K562 (cell line): ENCODE measurements at regions not wholly inside any gene's neighbourhood (a gene's known extent, or its start where the extent isn't known, plus 50 kb on each side); places are given as distances from the start of the nearest gene placed in this dataset.

ENCODE experiments used
- ATAC-seq: fragments of 200-7000 bp; cut with Tn5 transposase; 3 replicates; pipeline ENCODE4 v1.9.1; 2020; ENCODE audit warnings: moderate library complexity
- BruUV-seq: library from RNA; stranded (reverse); fragments of 400-500 nt; replicated peaks from 2 replicates; lab custom pipeline; 2021; lab: Mats Ljungman, UMichigan
- CTCF ChIA-PET: fragments of 300-600 bp; formaldehyde crosslinking; extraction: SDS; loops from one replicate; lab custom pipeline; 2021; ENCODE audit warnings: low intra/inter-chr PET ratio; lab: Yijun Ruan, JAX
- POLR2A ChIA-PET: fragments of 300-600, 350-650 bp; sonication (Branson Sonifier 250); formaldehyde crosslinking; extraction: SDS; loops from one replicate; lab custom pipeline; 2021; ENCODE audit warnings: antibody characterized with exemption, inconsistent platforms; lab: Yijun Ruan, JAX
- DNase-seq, 4 experiments: peaks; one replicate each; pipeline versions ENCODE4 v3.0.0 to v3.0.0-alpha.2; 2011 to 2018; ENCODE audit warnings: low spot score in 3 of 4, mixed read lengths in 3 of 4; ENCODE audit errors: extremely low read depth in 1 of 4
- FAIRE-seq: peaks from 2 replicates; lab custom pipeline; 2011; peaks lifted over from hg19 to GRCh38; lab: Jason Lieb, UNC
- H2AFZ ChIP-seq: 2 replicates; pipeline ENCODE4 v1.6.0; 2011; ENCODE audit warnings: low read depth, low read length, control low read depth, inconsistent platforms
- H3K27ac ChIP-seq: fragments of 200-600 bp; 3 replicates; pipeline ENCODE4 v1.8.0; 2011; ENCODE audit warnings: low read depth, mild to moderate bottlenecking, control low read depth, inconsistent platforms, low read length, moderate library complexity, mixed read lengths; ENCODE audit errors: extremely low read depth
- H3K27me3 ChIP-seq, 2 experiments: fragments of 300-600 bp in 1 of 2; 2 replicates in 1 of 2; 3 replicates in 1 of 2; pipeline versions ENCODE4 v1.6.0 to v1.8.0; 2011; ENCODE audit warnings: inconsistent platforms in 2 of 2, low read length in 2 of 2, mild to moderate bottlenecking in 1 of 2, mixed read lengths in 1 of 2, moderate library complexity in 1 of 2; ENCODE audit not compliant: control insufficient read depth in 2 of 2, insufficient read depth in 2 of 2
- H3K36me3 ChIP-seq: fragments of 300-600 bp; 3 replicates; pipeline ENCODE4 v1.8.0; 2011; ENCODE audit warnings: mild to moderate bottlenecking, low read length, inconsistent platforms; ENCODE audit not compliant: control insufficient read depth, insufficient read depth
- H3K4me1 ChIP-seq, 2 experiments: fragments of 200-600 bp in 1 of 2; replicated peaks in 1 of 2; 2 replicates in 1 of 2; 3 replicates in 1 of 2; pipeline versions ENCODE4 v1.5.1 to v1.8.0; 2011; ENCODE audit warnings: inconsistent platforms in 2 of 2, low read length in 2 of 2, mild to moderate bottlenecking in 1 of 2, mixed read lengths in 1 of 2, moderate library complexity in 1 of 2; ENCODE audit not compliant: control insufficient read depth in 2 of 2, insufficient read depth in 2 of 2
- H3K4me2 ChIP-seq: 2 replicates; pipeline ENCODE4 v1.6.1; 2011; ENCODE audit warnings: low read length, control low read depth, inconsistent platforms, mixed read lengths; ENCODE audit not compliant: insufficient read depth
- H3K4me3 ChIP-seq: fragments of 200-600 bp; sonication (generic), shearing (Covaris generic); 2 replicates; pipeline ENCODE4 v1.5.1; 2016; ENCODE audit warnings: control low read depth, inconsistent platforms
- H3K79me2 ChIP-seq: fragments of 200-600 bp; 3 replicates; pipeline ENCODE4 v1.8.0; 2011; ENCODE audit warnings: low read length, inconsistent platforms; ENCODE audit not compliant: control insufficient read depth, insufficient read depth
- H3K9ac ChIP-seq, 2 experiments: 2 replicates each; pipeline versions ENCODE4 v1.6.0 to v1.6.1; 2011; ENCODE audit warnings: low read depth in 2 of 2, low read length in 2 of 2, control low read depth in 1 of 2, inconsistent platforms in 1 of 2, mild to moderate bottlenecking in 1 of 2, mixed read lengths in 1 of 2; ENCODE audit not compliant: insufficient read depth in 1 of 2
- H3K9me1 ChIP-seq: one replicate; pipeline ENCODE4 v1.6.0; 2011; ENCODE audit warnings: inconsistent platforms, mild to moderate bottlenecking, low read length, moderate library complexity; ENCODE audit not compliant: control insufficient read depth, insufficient read depth
- H3K9me3 ChIP-seq: replicated peaks from 2 replicates; pipeline ENCODE4 v1.5.1; 2011; ENCODE audit warnings: low read depth, low read length, inconsistent platforms; ENCODE audit not compliant: control insufficient read depth, insufficient read depth
- H4K20me1 ChIP-seq: replicated peaks from 2 replicates; pipeline ENCODE4 v1.6.1; 2011; ENCODE audit warnings: low read length, inconsistent platforms, mixed read lengths; ENCODE audit not compliant: control insufficient read depth, insufficient read depth
- CBX3 ChIP-seq, 2 experiments: IDR thresholded peaks; 1 replicate in 1 of 2; 2 replicates in 1 of 2; pipeline ENCODE4 v1.6.1; 2012; ENCODE audit warnings: inconsistent platforms in 2 of 2, low read length in 2 of 2, borderline replicate concordance in 1 of 2, control low read depth in 1 of 2
- HLTF ChIP-seq: fragments of 450-650 bp; IDR thresholded peaks from 2 replicates; pipeline ENCODE4 v1.6.1; 2016
- MEF2D ChIP-seq: conservative IDR thresholded peaks from 2 replicates; pipeline ENCODE4 v1.6.1; 2016; ENCODE audit warnings: low read depth, missing genetic modification characterization, missing compliant biosample characterization
- NFE2 ChIP-seq: IDR thresholded peaks from 2 replicates; pipeline ENCODE4 v1.6.1; 2014; ENCODE audit warnings: antibody characterized with exemption, low read depth
- SRSF1 ChIP-seq: fragments of 200-400 bp; formaldehyde crosslinking; IDR thresholded peaks from 2 replicates; pipeline ENCODE4 v1.6.1; 2017; ENCODE audit warnings: mild to moderate bottlenecking, low read depth, low read length, moderate library complexity
- TAF9B ChIP-seq: fragments of 450-650 bp; IDR thresholded peaks from 2 replicates; pipeline ENCODE4 v1.6.1; 2018; ENCODE audit warnings: mild to moderate bottlenecking; ENCODE audit not compliant: partially characterized antibody
- U2AF1 ChIP-seq: fragments of 200-400 bp; formaldehyde crosslinking; optimal IDR thresholded peaks from 2 replicates; pipeline ENCODE3; 2017; ENCODE audit warnings: mild to moderate bottlenecking, low read depth, low read length, moderate library complexity
- ZFP30 ChIP-seq: fragments of 250-450 bp; sonication (Bioruptor Pico); IDR thresholded peaks from 2 replicates; pipeline ENCODE4 v1.8.0; 2022; ENCODE audit warnings: moderate library complexity, mild to moderate bottlenecking, inconsistent platforms, borderline replicate concordance
- ZNF41 ChIP-seq: fragments of 250-450 bp; sonication (Bioruptor Pico); conservative IDR thresholded peaks from 2 replicates; pipeline ENCODE4 v1.4.0; 2020; ENCODE audit warnings: mild to moderate bottlenecking
- ZNF431 ChIP-seq: sonication (generic); formaldehyde crosslinking; IDR thresholded peaks from 2 replicates; pipeline ENCODE4 v1.8.0; 2022; ENCODE audit warnings: mild to moderate bottlenecking, missing genetic modification reagents
- WGBS: fragments of 100-300 bp; shearing (Covaris generic); methylation state at CpG from one replicate; pipeline ENCODE4 v1.1.6; 2016; ENCODE audit warnings: low coverage, mixed read lengths; ENCODE audit not compliant: insufficient coverage; ENCODE audit errors: missing lambda C conversion rate; 5-methylcytosine and 5-hydroxymethylcytosine counted together
- in situ Hi-C: fragments of 300-500 bp; cut with MboI; formaldehyde crosslinking; loops from 4 replicates; pipeline ENCODE4 v1.15.0; 2018; ENCODE audit warnings: inconsistent platforms, mixed read lengths
- intact Hi-C: fragments of 100-400 bp; cut with micrococcal nuclease; formaldehyde crosslinking; loops from 2 replicates; pipeline ENCODE4 v1.14.2; 2022
- TF ChIP-seq, protein P1 (sequence below): sonication (generic); formaldehyde crosslinking; IDR thresholded peaks from 2 replicates; pipeline ENCODE4 v1.8.0; 2023; ENCODE audit warnings: mild to moderate bottlenecking, missing genetic modification reagents

GRCh38 chr2:6654279-6654678 is 211.4 kb downstream of the CMPK2 start:
- Histone ChIP-seq H4K20me1 (no peaks in the 10 kb centered on the region), H3K4me2 (no peak overlapping the region), H3K36me3 (no peaks in the 10 kb centered on the region), H3K27ac (no peak overlapping the region), H3K4me1 (no peaks in the 10 kb centered on the region), H3K9me3 (no peaks in the 10 kb centered on the region), H3K27me3 (no peaks in the 10 kb centered on the region), H3K79me2 (no peaks in the 10 kb centered on the region), H2AFZ (no peak overlapping the region), H3K9me1 (no peaks in the 10 kb centered on the region), H3K9ac (no peak overlapping the region), H3K4me3 (no peak overlapping the region)
- POLR2A ChIA-PET, result no interaction called here
- FAIRE-seq (no peak), ATAC-seq (no peak), DNase-seq (no peak)
- no TSS peak for BruUV-seq
- 0% methylated on average over 5 of the region's 5 CpGs for WGBS
- in situ Hi-C loops, result no loop called here
- no peak for TF ChIP-seq ZNF431 (CRISPR knock-in tag)
- TF ChIP-seq, protein P1, sequence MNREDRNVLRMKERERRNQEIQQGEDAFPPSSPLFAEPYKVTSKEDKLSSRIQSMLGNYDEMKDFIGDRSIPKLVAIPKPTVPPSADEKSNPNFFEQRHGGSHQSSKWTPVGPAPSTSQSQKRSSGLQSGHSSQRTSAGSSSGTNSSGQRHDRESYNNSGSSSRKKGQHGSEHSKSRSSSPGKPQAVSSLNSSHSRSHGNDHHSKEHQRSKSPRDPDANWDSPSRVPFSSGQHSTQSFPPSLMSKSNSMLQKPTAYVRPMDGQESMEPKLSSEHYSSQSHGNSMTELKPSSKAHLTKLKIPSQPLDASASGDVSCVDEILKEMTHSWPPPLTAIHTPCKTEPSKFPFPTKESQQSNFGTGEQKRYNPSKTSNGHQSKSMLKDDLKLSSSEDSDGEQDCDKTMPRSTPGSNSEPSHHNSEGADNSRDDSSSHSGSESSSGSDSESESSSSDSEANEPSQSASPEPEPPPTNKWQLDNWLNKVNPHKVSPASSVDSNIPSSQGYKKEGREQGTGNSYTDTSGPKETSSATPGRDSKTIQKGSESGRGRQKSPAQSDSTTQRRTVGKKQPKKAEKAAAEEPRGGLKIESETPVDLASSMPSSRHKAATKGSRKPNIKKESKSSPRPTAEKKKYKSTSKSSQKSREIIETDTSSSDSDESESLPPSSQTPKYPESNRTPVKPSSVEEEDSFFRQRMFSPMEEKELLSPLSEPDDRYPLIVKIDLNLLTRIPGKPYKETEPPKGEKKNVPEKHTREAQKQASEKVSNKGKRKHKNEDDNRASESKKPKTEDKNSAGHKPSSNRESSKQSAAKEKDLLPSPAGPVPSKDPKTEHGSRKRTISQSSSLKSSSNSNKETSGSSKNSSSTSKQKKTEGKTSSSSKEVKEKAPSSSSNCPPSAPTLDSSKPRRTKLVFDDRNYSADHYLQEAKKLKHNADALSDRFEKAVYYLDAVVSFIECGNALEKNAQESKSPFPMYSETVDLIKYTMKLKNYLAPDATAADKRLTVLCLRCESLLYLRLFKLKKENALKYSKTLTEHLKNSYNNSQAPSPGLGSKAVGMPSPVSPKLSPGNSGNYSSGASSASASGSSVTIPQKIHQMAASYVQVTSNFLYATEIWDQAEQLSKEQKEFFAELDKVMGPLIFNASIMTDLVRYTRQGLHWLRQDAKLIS (CRISPR knock-in tag), result no peak
- no peak for TF ChIP-seq TAF9B
- TF ChIP-seq NFE2, result no peak
- no peak for TF ChIP-seq SRSF1
- TF ChIP-seq ZFP30 (CRISPR knock-in tag), result no peak
- TF ChIP-seq CBX3 (IDR thresholded peaks at IDR 0.05; ENCODE audit: borderline replicate concordance in 1 of 2, low read length in 2 of 2), result no peak
- TF ChIP-seq U2AF1, result no peak
- no peak for TF ChIP-seq ZNF41 (CRISPR knock-in tag)
- no peak for TF ChIP-seq MEF2D (tag)
- TF ChIP-seq HLTF, result no peak
- CTCF ChIA-PET, result no interaction called here
- intact Hi-C loops, result no loop called here
